AG20443 (cell line): ENCODE measurements at regions not wholly inside any gene's neighbourhood (a gene's known extent, or its start where the extent isn't known, plus 50 kb on each side); places are given as distances from the start of the nearest gene placed in this dataset.
A peak's percentile ranks its signal among the peaks of the same experiment; 100 is the strongest.
"Not testable (repeated sequence)": the region's sequence is repeated elsewhere in the genome, so short reads cannot be mapped to it uniquely, and the experiment has no call there.

Source experiments
- DNase-seq: peaks from one replicate; pipeline ENCODE4 v3.0.0; 2012; ENCODE audit warnings: low spot score, mixed read lengths

DNA sequence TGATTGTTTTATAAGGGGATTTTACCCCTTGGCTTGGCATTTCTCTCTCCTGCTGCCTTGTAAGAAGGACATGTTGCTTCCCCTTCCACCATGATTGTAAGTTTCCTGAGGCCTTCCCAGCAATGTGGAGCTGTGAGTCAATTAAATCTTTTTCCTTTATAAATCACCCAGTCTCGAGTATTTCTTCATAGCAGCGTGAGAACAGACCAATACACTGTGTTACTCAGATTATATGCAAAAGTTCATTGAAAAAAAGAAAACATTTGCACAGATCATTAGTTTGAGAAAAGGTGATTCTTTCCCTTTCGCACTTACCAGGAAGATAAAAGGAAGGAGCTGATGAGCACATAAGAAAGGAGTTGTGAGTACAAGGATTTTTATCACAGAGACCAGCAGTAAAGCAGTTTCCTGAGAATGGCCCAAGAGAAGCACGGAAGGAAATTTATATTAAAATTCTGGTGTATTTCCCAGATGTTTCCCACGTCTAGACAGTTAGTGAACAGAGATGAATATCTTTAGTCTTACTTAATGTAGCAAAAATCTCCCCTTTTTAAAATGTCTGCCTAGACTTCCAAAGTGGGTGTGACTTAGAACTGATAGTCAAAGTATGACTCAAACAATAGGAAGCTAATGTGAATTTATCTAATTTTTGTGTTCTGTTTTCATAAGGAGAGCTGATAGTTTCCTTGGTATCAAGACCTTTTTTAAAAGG is 431.8 kb upstream of the SGCG start:
- no peak for DNase-seq

DNA sequence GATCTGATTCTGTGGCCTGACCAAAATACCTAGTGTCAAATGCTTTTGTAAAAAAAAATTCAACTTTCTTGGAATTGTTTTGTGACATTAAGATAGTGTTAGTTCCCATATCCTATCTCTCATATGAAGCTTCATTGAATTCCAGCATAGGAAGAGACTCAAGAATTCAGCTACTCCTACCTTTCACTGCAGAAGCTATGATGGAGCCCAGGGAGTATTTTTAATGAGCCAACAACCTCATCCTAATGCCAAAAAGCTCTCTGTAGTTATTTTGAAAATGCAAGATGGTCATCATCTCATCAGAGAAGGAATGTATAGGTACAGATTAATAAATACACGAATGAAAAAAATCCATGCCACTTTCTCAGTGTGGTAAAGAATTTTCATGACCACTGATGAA is 431.2 kb upstream of the SGCG start:
- DNase-seq: no peak

DNA sequence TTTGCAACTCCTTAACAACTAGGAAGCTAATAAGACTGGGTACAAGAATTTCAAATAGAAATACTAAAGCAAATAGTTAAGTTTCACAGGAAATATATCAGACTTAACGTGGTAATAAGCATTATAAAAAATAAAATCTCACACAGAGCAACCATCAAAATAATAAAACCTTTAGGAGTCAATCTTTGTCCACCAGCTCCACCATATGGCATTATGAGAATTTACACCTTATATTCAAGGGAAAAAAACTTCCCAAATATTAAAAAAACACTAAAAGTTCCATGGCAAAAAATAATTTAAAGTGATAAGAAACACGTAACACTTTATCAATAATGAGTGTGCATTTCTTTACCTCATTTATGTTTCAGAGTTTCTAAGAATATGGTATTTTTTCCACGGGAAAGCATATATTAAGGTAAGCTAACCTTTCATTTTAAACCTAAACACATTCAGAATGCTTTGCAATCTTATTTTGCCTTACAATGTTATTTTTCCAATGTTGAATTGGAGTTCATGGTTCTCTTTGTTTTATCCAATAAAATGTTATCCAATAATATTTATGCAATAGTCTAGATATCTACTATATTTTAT is 423.2 kb upstream of the SGCG start:
- peak; percentile 29 for DNase-seq

GRCh38 chr13:22758245-22758644 is 422.5 kb upstream of the SGCG start:
- DNase-seq: no peak

DNA sequence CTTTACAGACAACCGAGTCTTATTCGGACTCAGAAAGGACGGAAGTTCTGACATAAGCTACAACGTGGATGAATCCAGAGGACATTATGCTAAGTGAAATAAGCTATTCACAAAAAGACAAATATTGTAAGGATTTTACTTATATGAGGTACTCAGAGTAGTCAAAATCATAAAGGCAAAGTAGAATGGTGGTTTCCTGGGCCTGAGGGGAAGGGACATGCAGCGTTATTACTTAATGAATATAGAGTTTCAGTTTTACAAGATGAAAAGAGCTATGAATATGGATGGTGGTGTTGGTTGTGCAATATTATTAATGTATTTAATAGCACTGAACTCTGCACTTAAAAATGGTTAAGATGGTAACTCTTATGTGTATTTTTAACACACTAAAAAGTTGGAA is 419.1 kb upstream of the SGCG start:
- DNase-seq: no peak

GRCh38 chr13:22765547-22765946 is 415.2 kb upstream of the SGCG start:
- DNase-seq: no peak

DNA sequence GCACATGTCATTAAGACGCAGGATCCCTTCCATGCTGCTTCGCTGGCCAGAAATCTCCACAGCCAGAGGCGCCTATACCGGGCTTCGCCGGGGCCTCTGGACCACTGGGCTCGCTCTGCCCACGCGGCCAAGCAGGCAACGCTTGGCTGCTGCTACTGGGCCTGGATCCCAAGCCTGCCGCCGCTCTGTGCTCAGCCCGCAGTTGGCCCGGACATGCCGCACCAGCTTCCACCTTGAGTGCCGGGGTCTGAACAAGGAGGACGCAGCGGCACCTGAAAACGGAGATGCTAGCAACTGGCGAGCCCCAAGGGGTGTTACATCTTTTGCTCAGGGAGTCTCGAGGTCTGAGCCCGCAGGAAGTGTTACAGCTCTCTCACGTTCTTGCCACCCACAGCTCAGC is 409.9 kb upstream of the SGCG start:
- DNase-seq: no peak

GRCh38 chr13:22773465-22773864 is 407.3 kb upstream of the SGCG start:
- no peak for DNase-seq

- no peak for DNase-seq
These were observed 404.2 kb upstream of the SGCG start for GRCh38 chr13:22776394-22777186.

GRCh38 chr13:22777207-22777606 is 403.6 kb upstream of the SGCG start:
- DNase-seq: no peak

- no peak for DNase-seq
These were observed 391.7 kb upstream of the SGCG start for GRCh38 chr13:22789027-22789593.

DNA sequence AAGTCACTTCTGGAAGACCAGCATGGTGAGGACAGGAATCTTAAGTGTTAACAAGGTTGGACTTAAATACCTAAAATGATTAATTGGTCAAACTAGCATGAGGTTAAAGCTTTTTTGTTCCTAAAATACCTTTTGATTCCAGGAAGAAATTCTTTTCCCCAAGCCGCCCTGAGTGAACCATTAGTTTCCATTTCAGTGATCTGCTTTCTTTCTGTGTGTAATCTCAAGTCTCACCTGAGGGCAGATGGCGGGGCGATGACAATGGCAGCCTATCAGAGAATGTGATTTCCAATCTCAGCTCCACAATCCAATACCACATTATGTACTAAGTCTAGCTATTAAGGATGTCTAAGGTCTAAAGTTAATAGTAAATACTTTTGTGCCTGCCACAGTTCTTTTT is 390.9 kb upstream of the SGCG start:
- no peak for DNase-seq

DNA sequence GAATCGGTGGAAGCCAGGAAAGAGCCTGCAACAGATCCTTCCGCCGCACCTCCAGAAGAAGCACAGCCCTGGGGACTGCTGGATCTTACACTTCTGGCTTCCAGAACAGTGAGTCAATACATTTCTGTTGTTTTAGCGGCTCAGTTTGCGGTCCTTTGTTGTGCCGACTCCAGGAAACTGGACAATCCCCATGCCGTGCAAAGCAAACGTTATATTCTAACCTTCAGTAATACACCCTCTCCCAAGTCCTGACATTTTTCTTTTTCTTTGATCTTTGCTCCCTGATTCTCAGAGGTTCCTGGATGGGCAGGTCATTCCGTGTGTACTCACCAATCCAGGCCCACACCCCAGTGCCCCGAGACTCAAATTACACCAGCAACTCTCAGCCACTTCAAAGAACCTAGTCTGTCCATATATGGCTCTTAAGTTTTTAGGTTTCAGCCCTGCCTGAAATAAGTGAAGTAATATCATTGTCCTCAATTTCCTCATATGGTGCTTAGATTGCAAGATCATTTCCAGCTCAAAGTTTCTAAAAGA is 387.1 kb upstream of the SGCG start:
- no peak for DNase-seq

DNA sequence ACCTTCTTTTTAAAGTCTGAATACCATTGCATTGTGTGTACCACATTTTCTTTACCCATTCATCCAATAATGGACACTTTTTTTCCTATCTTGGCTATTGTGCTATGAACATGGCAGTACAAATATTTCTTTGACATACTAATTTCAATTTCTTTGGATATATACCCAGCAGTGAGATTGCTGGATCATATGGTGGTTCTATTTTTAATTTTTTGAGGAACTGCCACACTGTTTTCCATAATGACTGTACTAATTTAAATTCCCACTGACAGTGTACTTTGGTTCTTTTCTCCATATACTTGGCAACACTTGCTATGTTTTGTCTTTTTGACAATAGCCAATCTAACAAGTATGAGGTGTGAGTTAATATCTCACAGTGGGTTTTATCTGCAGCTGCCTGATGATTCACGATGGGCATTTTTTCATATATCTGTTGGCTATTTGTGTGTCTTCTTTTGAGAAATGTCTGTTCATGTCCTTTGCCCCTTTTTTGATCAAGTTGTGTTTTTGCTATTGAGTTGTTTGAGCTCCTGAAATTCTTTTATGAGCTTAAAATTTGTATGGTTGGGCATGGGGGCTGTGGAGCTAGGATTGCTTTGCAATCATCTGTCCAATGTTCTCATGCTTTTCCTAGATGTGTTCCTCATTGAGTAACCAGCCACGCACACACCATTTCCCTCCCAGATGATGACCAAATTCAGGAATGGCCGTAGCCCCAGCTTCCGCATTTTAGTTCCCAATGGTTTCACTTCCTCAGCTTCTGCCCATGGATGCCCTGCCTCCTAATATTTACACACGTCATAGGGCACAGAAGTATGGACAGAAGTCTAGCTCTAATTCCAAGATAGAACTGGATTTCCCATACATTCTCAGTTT is 380.0 kb upstream of the SGCG start:
- DNase-seq: peak; percentile 64

GRCh38 chr13:22801402-22802003 is 379.3 kb upstream of the SGCG start:
- no peak for DNase-seq

- DNase-seq: no peak
These were observed 368.0 kb upstream of the SGCG start for GRCh38 chr13:22812793-22813192.

DNA sequence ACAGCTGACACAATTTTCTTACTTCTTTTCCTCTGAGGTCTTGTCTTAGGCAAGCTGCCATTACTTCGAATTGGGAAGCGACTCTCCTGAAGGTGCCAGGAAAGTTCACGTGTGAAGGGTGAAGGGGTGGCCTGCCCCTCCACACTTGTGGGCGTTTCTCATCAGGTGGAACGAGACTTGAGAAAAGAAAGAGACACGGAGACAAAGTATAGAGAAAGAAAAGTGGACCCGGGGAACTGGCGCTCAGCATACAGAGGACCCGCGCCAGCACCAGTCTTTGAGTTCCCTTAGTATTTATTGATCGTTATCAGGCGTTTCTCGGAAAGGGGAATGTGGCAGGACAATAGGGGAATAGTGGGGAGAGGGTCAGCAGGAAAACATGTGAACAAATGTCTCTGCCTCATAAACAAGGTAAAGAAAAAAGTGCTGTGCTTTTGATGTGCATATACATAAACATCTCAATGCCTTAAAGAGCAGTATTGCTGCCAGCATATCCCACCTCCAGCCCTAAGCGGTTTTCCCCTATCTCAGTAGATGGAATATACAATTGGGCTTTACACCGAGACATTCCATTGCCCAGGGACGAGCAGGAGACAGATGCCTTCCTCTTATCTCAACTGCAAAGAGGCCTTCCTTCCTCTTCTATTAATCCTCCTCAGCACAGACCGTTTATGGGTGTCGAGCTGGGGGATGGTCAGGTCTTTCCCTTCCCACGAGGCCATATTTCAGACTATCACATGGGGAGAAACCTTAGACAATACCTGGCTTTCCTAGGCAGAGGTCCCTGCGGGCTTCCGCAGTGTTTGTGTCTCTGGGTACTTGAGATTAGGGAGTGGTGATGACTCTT is 367.0 kb upstream of the SGCG start:
- not testable (repeated sequence) for DNase-seq

- not testable (repeated sequence) for DNase-seq
These were observed 366.3 kb upstream of the SGCG start for GRCh38 chr13:22814433-22814832.

GRCh38 chr13:22821589-22821988 is 359.2 kb upstream of the SGCG start:
- no peak for DNase-seq

DNA sequence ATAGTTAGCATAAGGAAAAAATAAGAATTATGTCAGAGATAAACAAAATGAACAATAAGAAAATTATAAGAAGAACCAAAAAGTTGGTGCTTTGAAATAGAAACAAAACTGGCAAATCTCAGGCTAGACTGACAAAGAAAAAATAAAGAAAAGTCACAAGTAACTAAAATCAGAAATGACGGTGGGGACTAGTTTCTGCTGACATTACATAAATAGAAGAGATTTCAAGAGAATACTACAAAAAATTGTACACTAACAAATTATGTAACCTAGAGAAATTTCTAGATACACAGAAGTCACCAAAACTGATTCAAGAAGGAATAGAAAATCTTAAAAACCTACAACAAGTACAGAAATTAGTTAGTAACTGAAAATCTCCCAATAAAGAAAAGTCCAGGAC is 355.6 kb upstream of the SGCG start:
- DNase-seq: no peak
